ENCODE measurements at regions not wholly inside any gene's neighbourhood (a gene's known extent, or its start where the extent isn't known, plus 50 kb on each side); places are given as distances from the start of the nearest gene placed in this dataset.

GRCh38 chr3:191634902-191635301, 173.9 kb downstream of the PYDC2 start:
- no peaks in the 10 kb centered on the region for H3K79me2 ChIP-seq (ENCODE audit: insufficient read depth, low read length)
- Mint-ChIP-seq H3K9me3 (ENCODE audit: unreplicated experiment) (no peaks in the 10 kb centered on the region), H3K4me3 (ENCODE audit: unreplicated experiment) (no peak overlapping the region), H3K36me3 (ENCODE audit: low read depth, unreplicated experiment) (no peaks in the 10 kb centered on the region), H3K4me1 (ENCODE audit: low read depth, unreplicated experiment) (no peaks in the 10 kb centered on the region), H3K27me3 (ENCODE audit: low read depth, unreplicated experiment) (no peaks in the 10 kb centered on the region), H3K27ac (ENCODE audit: unreplicated experiment) (no peak overlapping the region)
- FAIRE-seq (no peak), DNase-seq (ENCODE audit: low read depth) (no peak)
- H3K9ac ChIP-seq (ENCODE audit: low read length), result no peak overlapping the region
- H3K4me2 ChIP-seq (ENCODE audit: low read length), result no peak overlapping the region
- no peak overlapping the region for H3K4me3 ChIP-seq (ENCODE audit: insufficient read depth, low read depth, low read length)
- no peaks in the 10 kb centered on the region for H3K9me3 ChIP-seq (ENCODE audit: insufficient read depth, low read depth, low read length)
- H3K27me3 ChIP-seq (ENCODE audit: insufficient read depth, low read length), result no peaks in the 10 kb centered on the region
- H3K4me1 ChIP-seq (ENCODE audit: insufficient read depth, low read length), result no peaks in the 10 kb centered on the region
- H2AFZ ChIP-seq (ENCODE audit: low read depth, low read length), result no peak overlapping the region
- H3K36me3 ChIP-seq (ENCODE audit: insufficient read depth, low read length), result no peaks in the 10 kb centered on the region
- no peak overlapping the region for H3K27ac ChIP-seq (ENCODE audit: low read depth, low read length)
- TF ChIP-seq, protein P1, sequence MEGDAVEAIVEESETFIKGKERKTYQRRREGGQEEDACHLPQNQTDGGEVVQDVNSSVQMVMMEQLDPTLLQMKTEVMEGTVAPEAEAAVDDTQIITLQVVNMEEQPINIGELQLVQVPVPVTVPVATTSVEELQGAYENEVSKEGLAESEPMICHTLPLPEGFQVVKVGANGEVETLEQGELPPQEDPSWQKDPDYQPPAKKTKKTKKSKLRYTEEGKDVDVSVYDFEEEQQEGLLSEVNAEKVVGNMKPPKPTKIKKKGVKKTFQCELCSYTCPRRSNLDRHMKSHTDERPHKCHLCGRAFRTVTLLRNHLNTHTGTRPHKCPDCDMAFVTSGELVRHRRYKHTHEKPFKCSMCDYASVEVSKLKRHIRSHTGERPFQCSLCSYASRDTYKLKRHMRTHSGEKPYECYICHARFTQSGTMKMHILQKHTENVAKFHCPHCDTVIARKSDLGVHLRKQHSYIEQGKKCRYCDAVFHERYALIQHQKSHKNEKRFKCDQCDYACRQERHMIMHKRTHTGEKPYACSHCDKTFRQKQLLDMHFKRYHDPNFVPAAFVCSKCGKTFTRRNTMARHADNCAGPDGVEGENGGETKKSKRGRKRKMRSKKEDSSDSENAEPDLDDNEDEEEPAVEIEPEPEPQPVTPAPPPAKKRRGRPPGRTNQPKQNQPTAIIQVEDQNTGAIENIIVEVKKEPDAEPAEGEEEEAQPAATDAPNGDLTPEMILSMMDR (IDR thresholded peaks at IDR 0.05; ENCODE audit: insufficient read depth, low read depth, low read length), result no peak
- no peak for TF ChIP-seq EZH2 (IDR thresholded peaks at IDR 0.05; ENCODE audit: insufficient read depth, low read length)
- no peaks in the 10 kb centered on the region for H4K20me1 ChIP-seq (ENCODE audit: insufficient read depth, low read length)

GRCh38 chr3:191637611-191638010, 176.6 kb downstream of the PYDC2 start:
- TF ChIP-seq, protein P1 (IDR thresholded peaks at IDR 0.05; ENCODE audit: insufficient read depth, low read depth, low read length), result no peak
- no peak for TF ChIP-seq EZH2 (IDR thresholded peaks at IDR 0.05; ENCODE audit: insufficient read depth, low read length)
- Mint-ChIP-seq H3K4me1 (ENCODE audit: low read depth, unreplicated experiment) (no peaks in the 10 kb centered on the region), H3K4me3 (ENCODE audit: unreplicated experiment) (no peak overlapping the region), H3K27ac (ENCODE audit: unreplicated experiment) (no peak overlapping the region), H3K27me3 (ENCODE audit: low read depth, unreplicated experiment) (no peaks in the 10 kb centered on the region), H3K36me3 (ENCODE audit: low read depth, unreplicated experiment) (no peaks in the 10 kb centered on the region), H3K9me3 (ENCODE audit: unreplicated experiment) (no peaks in the 10 kb centered on the region)
- H3K4me3 ChIP-seq (ENCODE audit: insufficient read depth, low read depth, low read length), result no peak overlapping the region
- H2AFZ ChIP-seq (ENCODE audit: low read depth, low read length), result no peak overlapping the region
- H4K20me1 ChIP-seq (ENCODE audit: insufficient read depth, low read length), result no peaks in the 10 kb centered on the region
- no peaks in the 10 kb centered on the region for H3K79me2 ChIP-seq (ENCODE audit: insufficient read depth, low read length)
- DNase-seq (ENCODE audit: low read depth) (no peak), FAIRE-seq (no peak)
- no peaks in the 10 kb centered on the region for H3K27me3 ChIP-seq (ENCODE audit: insufficient read depth, low read length)
- H3K27ac ChIP-seq (ENCODE audit: low read depth, low read length), result no peak overlapping the region
- no peak overlapping the region for H3K9ac ChIP-seq (ENCODE audit: low read length)
- H3K9me3 ChIP-seq (ENCODE audit: insufficient read depth, low read depth, low read length), result no peaks in the 10 kb centered on the region
- H3K4me1 ChIP-seq (ENCODE audit: insufficient read depth, low read length), result no peaks in the 10 kb centered on the region
- H3K4me2 ChIP-seq (ENCODE audit: low read length), result no peak overlapping the region
- H3K36me3 ChIP-seq (ENCODE audit: insufficient read depth, low read length), result no peaks in the 10 kb centered on the region

GRCh38 chr3:191641789-191642188, 180.8 kb downstream of the PYDC2 start:
- no peak overlapping the region for H2AFZ ChIP-seq (ENCODE audit: low read depth, low read length)
- H3K79me2 ChIP-seq (ENCODE audit: insufficient read depth, low read length), result no peaks in the 10 kb centered on the region
- DNase-seq (ENCODE audit: low read depth), result no peak
- Mint-ChIP-seq H3K27ac (ENCODE audit: unreplicated experiment) (no peak overlapping the region), H3K27me3 (ENCODE audit: low read depth, unreplicated experiment) (no peaks in the 10 kb centered on the region), H3K9me3 (ENCODE audit: unreplicated experiment) (no peaks in the 10 kb centered on the region), H3K4me1 (ENCODE audit: low read depth, unreplicated experiment) (no peaks in the 10 kb centered on the region), H3K4me3 (ENCODE audit: unreplicated experiment) (no peak overlapping the region), H3K36me3 (ENCODE audit: low read depth, unreplicated experiment) (no peaks in the 10 kb centered on the region)
- no peak overlapping the region for H3K4me3 ChIP-seq (ENCODE audit: insufficient read depth, low read depth, low read length)
- FAIRE-seq, result no peak
- H3K36me3 ChIP-seq (ENCODE audit: insufficient read depth, low read length), result no peaks in the 10 kb centered on the region
- no peak for TF ChIP-seq EZH2 (IDR thresholded peaks at IDR 0.05; ENCODE audit: insufficient read depth, low read length)
- TF ChIP-seq, protein P1 (IDR thresholded peaks at IDR 0.05; ENCODE audit: insufficient read depth, low read depth, low read length), result no peak
- H3K27me3 ChIP-seq (ENCODE audit: insufficient read depth, low read length), result no peaks in the 10 kb centered on the region
- no peak overlapping the region for H3K27ac ChIP-seq (ENCODE audit: low read depth, low read length)
- no peaks in the 10 kb centered on the region for H4K20me1 ChIP-seq (ENCODE audit: insufficient read depth, low read length)
- no peaks in the 10 kb centered on the region for H3K4me1 ChIP-seq (ENCODE audit: insufficient read depth, low read length)
- H3K9me3 ChIP-seq (ENCODE audit: insufficient read depth, low read depth, low read length), result no peaks in the 10 kb centered on the region
- no peak overlapping the region for H3K9ac ChIP-seq (ENCODE audit: low read length)
- H3K4me2 ChIP-seq (ENCODE audit: low read length), result no peak overlapping the region
